Mucosa of descending colon (tissue), 3 donors: ENCODE measurements at regions not wholly inside any gene's neighbourhood (a gene's known extent, or its start where the extent isn't known, plus 50 kb on each side); places are given as distances from the start of the nearest gene placed in this dataset.
A peak's percentile ranks its signal among the peaks of the same experiment; 100 is the strongest.

Experiments
- ATAC-seq: fragments of 200-7000 bp; cut with Tn5 transposase; one replicate; pipeline ENCODE4 v1.9.1; 2020; ENCODE audit warnings: mild to moderate bottlenecking, moderate library complexity
- DNase-seq, 3 donors: peaks; one replicate each; pipeline ENCODE4 v3.0.0-alpha.2; 2020
- H3K36me3 ChIP-seq: fragments of 200-600 bp; one replicate; pipeline ENCODE4 v1.8.0; 2021; ENCODE audit warnings: low read depth, mild to moderate bottlenecking
- H3K4me1 ChIP-seq: fragments of 200-600 bp; one replicate; pipeline ENCODE4 v1.8.0; 2021; ENCODE audit warnings: low read depth, mild to moderate bottlenecking
- H3K4me3 ChIP-seq: fragments of 200-600 bp; one replicate; pipeline ENCODE4 v1.8.0; 2021; ENCODE audit warnings: mild to moderate bottlenecking
- H3K9me3 ChIP-seq: fragments of 200-600 bp; one replicate; pipeline ENCODE4 v1.8.0; 2021; ENCODE audit warnings: mild to moderate bottlenecking
- intact Hi-C, 2 donors: fragments of 100-400 bp; cut with DNase I in 1 of 2; cut with micrococcal nuclease in 1 of 2; formaldehyde crosslinking; loops; one replicate each; pipeline versions ENCODE4 v1.11.0 to v1.11.1; 2022; cut with DNase I, micrococcal nuclease
- TF ChIP-seq, protein P1 (sequence below): fragments of 200-600 bp; IDR thresholded peaks from one replicate; pipeline ENCODE4 v1.8.0; 2022; ENCODE audit warnings: antibody characterized with exemption, mild to moderate bottlenecking
- donor health status: DM: no; HTN: no; CAD: no; lungs with moderate emphysema.
- donor health status: DM: no; HTN: no; CAD: no.
- donor health status: DM: no; HTN: yes; CAD: no.

DNA sequence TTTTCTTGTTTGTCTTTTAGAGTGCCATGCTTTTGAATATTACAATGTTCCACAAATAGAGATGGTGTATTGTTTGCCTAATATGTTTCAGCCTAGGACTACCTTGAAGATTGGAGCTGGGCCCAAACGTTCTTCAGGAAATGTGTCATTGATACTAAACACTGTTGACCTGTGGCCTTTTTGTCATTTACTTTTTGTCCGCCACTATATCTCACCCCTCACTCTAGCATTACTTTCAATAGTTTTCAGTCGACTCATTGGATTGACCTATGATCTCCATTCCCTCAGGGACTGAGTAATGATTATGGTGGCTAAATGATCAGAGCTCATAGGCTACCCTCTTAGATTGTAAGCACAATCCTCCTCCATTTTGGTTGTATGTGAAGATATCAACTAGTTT lies 115.8 kb downstream of the NUDT12 start:
- intact Hi-C loops = no loop called here
- Histone ChIP-seq H3K4me1 (no peaks in the 10 kb centered on the region), H3K4me3 (no peak overlapping the region), H3K36me3 (no peaks in the 10 kb centered on the region), H3K9me3 (no peaks in the 10 kb centered on the region)
- ATAC-seq (peak; percentile 16), DNase-seq (no peak)
- TF ChIP-seq, protein P1, sequence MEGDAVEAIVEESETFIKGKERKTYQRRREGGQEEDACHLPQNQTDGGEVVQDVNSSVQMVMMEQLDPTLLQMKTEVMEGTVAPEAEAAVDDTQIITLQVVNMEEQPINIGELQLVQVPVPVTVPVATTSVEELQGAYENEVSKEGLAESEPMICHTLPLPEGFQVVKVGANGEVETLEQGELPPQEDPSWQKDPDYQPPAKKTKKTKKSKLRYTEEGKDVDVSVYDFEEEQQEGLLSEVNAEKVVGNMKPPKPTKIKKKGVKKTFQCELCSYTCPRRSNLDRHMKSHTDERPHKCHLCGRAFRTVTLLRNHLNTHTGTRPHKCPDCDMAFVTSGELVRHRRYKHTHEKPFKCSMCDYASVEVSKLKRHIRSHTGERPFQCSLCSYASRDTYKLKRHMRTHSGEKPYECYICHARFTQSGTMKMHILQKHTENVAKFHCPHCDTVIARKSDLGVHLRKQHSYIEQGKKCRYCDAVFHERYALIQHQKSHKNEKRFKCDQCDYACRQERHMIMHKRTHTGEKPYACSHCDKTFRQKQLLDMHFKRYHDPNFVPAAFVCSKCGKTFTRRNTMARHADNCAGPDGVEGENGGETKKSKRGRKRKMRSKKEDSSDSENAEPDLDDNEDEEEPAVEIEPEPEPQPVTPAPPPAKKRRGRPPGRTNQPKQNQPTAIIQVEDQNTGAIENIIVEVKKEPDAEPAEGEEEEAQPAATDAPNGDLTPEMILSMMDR = no peak

DNA sequence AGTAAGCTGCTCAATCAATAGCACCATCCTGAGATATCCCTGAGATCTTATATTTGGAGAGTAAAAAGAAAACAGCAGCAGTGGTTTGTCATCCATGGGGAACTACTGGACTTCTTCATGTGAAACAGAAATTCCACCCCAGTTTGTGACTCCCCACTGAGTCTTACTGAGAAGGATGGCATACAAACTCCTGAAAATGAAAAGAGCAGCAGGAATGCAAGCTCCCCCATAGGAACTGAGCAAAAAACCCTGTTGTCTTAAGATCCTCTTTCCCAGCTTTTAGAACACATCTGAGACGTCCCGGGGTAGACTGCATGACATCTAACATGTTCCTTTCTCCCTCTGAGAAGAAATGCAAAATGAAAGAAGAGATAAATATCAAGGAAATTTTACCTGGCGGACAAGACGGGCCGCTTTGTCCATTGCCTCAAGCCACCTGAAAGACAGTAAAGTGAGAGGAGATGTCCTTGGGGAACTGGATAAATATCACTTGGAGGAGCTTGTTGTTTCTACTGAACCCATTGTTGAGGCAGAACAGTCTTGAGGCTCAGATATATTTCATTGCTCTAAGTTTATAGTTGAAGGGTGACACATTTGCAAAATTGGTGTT lies 117.1 kb downstream of the NUDT12 start:
- ATAC-seq = no peak
- no peaks in the 10 kb centered on the region for H3K36me3 ChIP-seq
- H3K4me3 ChIP-seq = no peak overlapping the region
- TF ChIP-seq, protein P1 = no peak
- DNase-seq = no peak
- no peaks in the 10 kb centered on the region for H3K4me1 ChIP-seq
- intact Hi-C loops = no loop called here
- H3K9me3 ChIP-seq = no peaks in the 10 kb centered on the region

DNA sequence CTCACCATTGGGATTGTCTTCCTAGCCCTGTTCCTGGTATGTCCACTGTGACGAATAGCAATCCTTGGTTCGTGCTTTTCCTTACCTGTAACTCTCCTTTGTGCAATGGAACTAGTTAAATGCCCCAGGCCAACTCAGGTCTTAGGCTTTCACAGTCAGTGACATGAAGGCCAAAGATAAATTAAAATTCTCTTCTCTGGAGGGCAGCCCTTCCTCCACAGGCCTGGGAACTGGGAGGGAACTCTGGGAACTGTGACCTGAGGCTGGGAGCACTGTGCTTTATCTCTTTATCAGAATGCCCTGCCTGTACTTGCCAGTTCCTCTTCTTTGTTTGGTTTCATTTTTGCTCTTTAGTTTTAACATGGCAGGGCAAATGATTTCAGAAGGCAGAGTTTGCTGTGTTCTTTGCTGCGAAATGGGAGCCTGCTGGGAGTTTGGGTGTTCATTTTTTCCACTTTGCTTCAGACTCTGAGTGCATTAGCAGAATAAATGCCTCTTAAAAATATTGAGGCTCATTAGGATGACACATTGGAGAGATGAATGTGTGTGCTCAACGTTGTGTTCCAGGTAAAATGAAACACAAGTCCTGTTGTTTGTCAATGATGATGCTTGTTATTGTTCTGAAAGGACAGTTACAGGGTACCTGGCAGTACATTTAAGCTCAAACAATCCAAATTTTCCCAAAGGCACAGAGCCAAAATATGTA lies 118.1 kb downstream of the NUDT12 start:
- H3K9me3 ChIP-seq = no peaks in the 10 kb centered on the region
- ATAC-seq (peak; percentile 89), DNase-seq (peak in 2 of 3 donors; percentile 14 to 26)
- intact Hi-C loops = no loop called here
- no peaks in the 10 kb centered on the region for H3K36me3 ChIP-seq
- H3K4me3 ChIP-seq = no peak overlapping the region
- H3K4me1 ChIP-seq = no peaks in the 10 kb centered on the region
- TF ChIP-seq, protein P1 = no peak

DNA sequence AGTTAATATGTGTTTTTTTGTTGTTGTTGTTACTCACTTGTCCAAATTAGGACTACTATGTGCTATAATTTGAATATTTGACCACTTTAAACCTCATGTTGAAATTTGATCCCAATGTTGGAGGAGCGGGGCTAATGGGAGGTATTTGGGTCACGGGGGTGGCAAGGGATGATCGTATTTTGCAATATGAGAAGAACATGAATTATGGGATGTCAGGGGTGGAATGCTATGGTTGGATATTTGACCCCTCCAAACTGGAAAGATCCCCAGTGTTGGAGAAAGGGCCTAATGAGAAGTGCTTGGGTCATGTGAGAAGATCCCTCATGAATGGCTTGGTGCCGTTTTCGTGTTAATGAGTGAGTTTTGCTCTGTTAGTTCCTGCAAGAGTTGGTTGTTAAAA lies 119.8 kb downstream of the NUDT12 start:
- Histone ChIP-seq H3K36me3 (no peaks in the 10 kb centered on the region), H3K4me3 (no peak overlapping the region), H3K9me3 (no peaks in the 10 kb centered on the region), H3K4me1 (no peaks in the 10 kb centered on the region)
- ATAC-seq (no peak), DNase-seq (no peak)
- intact Hi-C loops = no loop called here
- TF ChIP-seq, protein P1 = no peak

DNA sequence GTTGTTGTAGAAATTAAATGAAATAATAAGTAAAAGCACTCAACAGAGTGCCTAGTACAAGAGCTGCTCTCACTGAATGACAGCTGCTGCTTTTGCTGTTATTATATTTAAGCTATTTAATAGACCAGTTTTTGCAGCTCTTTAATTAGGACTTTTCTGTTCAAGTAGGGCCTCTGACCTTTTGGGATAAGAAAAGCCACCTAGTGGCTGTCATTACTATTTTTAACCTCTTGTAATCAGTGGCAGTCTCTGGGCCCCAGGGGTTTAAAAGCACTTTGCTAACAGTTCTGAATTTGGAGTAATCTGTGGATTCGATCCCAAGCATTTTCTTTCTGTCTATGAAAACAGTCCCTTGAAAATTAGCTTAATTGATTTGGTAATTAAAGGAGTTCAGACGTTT lies 121.1 kb downstream of the NUDT12 start:
- H3K9me3 ChIP-seq = no peaks in the 10 kb centered on the region
- TF ChIP-seq, protein P1 = no peak
- no peak for ATAC-seq

More for the DNA sequence above, 121.1 kb downstream of the NUDT12 start:
- Histone ChIP-seq H3K4me1 (no peaks in the 10 kb centered on the region), H3K36me3 (no peaks in the 10 kb centered on the region), H3K4me3 (no peak overlapping the region)
- intact Hi-C loops = no loop called here
- DNase-seq = no peak
